ENCODE measurements at regions not wholly inside any gene's neighbourhood (a gene's known extent, or its start where the extent isn't known, plus 50 kb on each side); places are given as distances from the start of the nearest gene placed in this dataset.

DNA sequence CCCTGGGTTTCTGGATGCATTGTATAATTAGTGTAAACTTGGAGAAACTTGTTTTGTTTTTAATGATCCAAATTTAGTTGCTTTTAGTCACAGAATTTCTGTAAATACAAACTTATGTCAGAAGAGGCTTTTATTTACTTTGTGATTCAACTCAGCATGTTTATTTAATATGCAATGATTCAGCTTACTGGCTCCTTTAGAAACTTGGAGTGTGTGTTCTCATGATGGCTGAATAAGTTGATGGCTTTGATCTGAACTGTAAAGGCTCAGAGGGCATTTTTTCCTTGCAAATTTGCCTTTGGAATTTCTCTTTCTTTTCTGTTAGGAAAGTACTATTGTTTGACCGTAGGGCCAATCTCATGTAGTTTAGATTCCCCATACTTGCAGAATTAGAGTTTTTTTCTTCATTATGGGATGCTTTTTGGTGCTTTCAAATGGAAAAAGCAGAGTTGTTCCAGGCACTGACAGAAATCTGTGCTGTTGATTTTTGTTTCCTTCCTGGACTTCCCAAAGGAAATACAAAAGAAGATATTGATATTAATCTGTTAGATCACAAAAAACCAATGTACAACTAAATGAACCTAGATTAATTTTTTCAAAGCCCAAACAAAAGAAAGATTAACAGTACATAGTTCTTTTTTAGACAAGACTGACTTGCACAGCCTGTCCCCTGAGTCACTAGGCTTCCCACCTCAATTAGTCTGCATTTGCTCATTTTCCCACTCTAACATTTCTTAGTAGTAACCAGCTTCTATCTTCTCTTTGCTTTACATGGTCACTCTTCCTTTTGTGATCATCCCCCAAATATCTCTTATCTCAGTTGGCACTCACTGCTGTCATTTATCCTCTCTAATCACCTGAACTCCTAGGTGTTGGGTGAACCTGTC, 96.8 kb upstream of the AGR3 start:
- FAIRE-seq: peak; percentile 33

DNA sequence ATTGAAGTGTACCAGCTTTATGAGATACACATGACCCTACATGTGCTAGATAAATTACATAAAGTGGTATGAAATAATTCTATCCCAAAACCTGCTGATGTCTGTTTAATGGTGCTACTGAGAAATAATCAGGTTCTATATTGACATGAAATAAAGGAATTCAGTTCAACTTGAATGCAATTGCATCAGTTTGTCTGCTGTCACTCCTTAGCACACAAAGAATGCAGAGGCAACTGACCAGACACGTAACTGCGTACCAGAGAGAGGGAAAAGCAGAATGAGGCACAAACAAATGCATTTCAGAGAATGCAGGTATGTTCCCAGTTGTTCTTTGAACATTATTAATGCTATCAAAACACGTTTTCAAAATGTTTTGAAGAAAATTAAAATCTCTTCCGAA, 98.8 kb upstream of the AGR3 start:
- no peak for FAIRE-seq

GRCh38 chr7:16982640-16983350, 101.0 kb upstream of the AGR3 start:
- FAIRE-seq: peak; percentile 67

DNA sequence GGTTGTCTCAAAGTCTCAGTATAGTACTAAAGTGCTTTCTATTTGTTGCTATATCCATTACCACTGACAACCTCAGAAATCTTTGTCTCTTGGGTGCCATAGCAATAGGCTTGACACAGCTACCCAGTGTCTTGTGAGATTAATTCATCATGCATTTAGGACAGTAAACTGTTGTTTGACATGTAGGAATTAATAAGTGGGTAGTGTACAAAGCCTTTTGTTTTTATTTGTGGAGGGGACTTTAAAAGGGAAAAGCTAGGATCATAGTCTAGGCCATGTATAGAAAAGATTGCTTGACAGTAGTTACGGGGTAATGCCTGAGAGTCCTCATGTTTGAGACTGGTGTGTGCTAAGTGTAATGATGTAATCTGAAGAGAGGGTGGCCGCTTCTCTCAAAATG, 102.6 kb upstream of the AGR3 start:
- FAIRE-seq: no peak

DNA sequence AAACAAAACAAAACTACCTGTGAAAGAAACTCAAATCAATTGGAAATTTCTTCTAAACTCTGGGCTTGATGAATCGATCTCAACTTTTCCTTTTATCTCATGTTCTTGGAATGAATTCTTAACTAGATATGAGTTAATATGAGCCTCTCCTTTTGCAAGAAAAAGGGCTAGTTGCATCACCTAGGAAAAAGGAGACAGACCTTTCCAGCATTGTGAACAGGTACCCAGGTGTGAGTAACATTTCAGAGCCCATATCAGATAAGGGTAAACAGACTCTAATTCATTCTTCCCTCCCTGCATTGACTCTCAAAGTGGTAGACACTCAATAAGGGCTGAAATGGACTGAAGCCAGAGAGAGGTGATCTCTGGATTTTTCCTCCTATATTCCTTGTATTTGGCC, 103.8 kb upstream of the AGR3 start:
- FAIRE-seq: no peak

DNA sequence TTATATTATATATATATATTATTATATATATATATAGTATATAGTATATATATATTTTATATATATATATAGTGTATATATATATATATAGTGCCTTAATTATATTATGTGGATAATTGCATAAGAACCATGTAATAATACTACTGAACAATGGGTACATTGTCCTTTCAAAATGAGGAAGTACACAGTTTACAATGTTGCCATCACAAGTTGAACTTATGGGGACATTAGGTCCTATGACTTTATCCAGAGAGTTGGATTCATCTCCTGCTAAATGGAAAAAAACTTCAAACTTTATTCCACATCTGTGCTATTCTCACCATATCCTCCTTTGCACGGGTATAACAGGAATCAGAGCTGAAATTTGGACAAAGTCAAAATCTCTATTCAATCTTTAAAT, 105.0 kb upstream of the AGR3 start:
- FAIRE-seq: no peak

DNA sequence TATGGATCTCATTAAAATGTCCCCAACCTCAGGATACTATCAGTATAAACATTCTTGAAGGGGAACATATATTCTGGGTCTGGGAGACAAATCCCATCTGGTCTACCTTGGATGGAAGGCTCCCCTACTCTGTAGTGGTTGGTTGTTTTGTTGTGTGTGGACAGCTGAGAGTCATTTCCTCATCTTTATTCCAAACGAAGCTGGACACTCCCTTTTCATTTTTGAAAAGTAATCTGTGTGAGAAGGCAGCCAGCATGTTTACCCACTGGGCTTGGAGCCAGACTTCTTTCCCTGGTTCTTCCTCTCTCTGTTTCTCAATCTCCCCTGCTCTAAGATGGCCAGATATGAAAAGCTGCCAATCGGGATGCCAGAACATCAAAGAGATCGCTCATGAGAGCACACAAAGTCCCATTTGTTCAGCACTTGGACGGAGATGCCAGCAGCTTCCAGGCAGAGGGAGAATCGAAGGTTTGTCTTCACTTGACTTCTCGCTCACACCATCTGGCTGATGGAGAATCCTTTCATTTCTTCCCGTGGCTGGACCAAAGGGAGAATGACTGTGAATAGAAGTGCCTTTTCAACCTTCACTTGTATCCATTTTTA, 108.1 kb upstream of the AGR3 start:
- no peak for FAIRE-seq

DNA sequence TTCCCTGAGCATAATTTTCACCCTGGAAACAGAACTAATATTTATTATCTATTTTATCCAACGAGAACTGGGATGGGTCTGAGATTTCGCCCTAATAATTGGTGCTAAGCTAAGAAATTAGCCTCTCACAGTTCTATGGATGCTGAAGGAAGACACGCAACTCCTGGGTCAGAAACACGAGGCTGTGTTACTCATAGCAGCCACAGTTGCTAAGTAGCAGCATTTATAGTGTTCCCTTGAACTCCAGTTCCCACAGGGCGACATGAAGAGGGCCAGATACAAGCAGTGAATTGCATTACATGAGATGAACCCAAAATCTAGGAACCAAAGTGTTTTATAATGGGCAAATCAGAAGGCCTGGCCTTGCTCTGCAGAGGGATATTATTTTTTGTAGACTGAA, 109.8 kb upstream of the AGR3 start:
- no peak for FAIRE-seq

DNA sequence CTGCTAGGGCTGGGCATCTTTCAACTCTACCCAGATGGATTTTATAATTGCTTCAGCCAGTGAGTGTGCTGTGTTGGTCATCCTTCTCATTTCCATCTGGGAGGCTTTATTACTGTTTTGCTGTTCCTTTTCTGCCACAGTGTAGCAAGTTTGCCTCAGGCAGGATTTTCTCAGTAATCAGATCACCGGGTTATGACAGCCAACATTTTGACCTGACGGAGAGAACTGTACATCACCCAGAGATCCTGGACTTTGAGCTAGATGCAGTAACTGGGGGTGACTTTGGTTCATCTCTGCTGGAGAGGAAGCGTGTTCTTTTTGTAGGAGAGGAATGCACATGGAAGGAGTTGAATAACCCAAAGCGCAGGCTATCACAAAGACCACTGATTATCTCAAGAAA, 111.8 kb upstream of the AGR3 start:
- FAIRE-seq: no peak

DNA sequence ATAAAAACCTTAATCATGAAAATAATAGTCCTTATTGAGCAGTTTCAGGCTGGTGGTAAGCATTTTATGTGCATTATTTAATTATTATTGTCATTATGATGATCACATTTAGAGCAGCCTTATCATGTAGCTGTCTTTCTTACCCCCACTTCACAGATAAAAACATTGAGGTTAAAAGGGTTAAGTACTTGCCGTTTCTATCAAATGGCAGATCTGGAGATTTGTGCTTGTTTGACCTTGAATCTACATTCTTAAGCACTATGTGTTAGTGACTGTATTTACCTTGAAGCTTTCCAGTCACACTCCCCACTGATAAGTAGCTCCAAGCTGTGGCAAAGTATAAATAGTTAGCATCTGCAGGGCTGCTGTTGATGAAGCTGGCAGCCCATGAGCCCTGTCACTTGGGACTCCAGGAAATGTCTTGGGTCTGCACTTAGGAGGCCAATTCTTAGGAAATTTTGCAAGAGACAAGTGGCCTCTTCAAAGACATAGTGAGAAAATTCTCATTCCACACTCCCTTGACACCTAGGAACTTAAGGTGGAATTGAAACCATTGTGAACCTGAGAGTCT, 116.8 kb upstream of the AGR3 start:
- FAIRE-seq: no peak

- no peak for FAIRE-seq
These were observed 117.9 kb upstream of the AGR3 start for GRCh38 chr7:16999541-17000267.

- FAIRE-seq: no peak
These were observed 123.5 kb upstream of the AGR3 start for GRCh38 chr7:17005271-17005670.

- FAIRE-seq: no peak
These were observed 126.1 kb upstream of the AGR3 start for GRCh38 chr7:17007841-17008240.

GRCh38 chr7:17009007-17009719, 127.4 kb upstream of the AGR3 start:
- FAIRE-seq: no peak

DNA sequence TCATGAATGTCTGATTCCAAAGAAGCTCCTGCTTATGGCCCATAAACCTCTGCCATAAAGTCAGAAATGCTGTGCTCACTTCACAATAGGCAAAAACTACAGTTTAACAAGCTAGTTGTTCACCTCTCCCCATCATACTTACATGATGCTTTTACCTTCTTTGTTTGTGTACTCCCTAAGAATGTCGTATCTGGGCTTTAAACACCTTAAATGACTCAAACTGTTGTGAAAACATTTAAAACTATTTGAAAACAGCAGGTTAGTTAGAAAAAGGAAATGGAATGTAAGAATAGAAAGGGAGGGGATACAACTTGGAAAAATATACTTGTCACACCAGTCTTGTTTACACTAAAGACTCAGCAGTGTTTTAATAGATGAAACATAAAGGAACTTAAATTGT, 128.2 kb upstream of the AGR3 start:
- no peak for FAIRE-seq

GRCh38 chr7:17010637-17011300, 129.0 kb upstream of the AGR3 start:
- FAIRE-seq: no peak

- FAIRE-seq: no peak
These were observed 131.4 kb upstream of the AGR3 start for GRCh38 chr7:17013204-17013603.

- FAIRE-seq: no peak
These were observed 132.9 kb upstream of the AGR3 start for GRCh38 chr7:17014686-17015085.

DNA sequence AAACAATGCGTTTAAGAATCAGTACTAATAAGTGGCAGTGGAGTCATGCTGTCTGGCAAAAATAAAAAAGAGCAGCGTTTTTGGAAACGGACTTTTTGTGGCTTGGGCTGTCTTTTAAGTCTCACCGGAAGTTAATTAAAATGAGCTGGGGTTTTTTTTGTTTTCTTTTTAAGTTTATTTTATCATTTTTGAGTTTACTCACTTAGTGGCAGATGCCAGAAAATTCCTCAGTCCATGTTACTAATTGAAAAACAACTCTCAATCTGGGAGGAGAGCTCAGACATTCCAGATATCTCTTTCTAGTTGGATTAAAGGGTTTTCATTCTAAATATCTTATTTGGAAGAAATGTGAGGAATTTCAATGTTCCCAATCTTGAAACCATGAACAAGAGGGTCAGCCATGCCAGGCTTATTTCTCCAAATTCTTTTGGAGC, 133.8 kb upstream of the AGR3 start:
- peak; percentile 89 for FAIRE-seq

DNA sequence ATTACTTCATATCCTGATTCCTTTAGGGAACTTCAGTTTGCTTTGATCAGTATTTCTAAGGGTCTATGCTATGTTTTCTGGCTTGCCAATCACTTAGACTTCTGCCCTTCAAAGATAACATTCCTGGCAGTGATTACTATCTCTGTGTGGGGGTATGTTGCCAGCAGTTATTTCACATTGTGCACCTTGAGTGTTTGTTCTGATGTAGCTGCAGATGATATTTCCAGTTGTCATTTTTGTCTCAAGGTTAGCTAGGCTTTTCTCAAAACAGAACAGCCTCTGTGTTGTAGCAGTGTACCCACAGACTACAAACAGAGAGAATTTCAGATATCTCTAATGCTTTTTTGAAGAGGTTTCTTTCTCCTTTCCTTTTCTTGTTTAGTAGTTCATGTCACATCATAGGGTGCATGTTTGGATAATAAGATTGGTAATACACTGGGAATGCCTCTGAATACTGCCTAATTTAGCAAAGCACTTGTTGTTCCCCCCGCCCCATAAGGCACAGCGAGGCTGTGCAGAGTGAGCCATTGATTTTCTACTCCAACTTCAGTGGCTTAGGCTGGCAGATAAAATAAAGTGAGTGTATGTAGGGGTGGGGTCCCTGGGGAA, 134.7 kb upstream of the AGR3 start:
- no peak for FAIRE-seq

GRCh38 chr7:17019106-17019505, 137.3 kb upstream of the AGR3 start:
- no peak for FAIRE-seq
